Smooth muscle cell (in vitro differentiated cells): ENCODE measurements at regions not wholly inside any gene's neighbourhood (a gene's known extent, or its start where the extent isn't known, plus 50 kb on each side); places are given as distances from the start of the nearest gene placed in this dataset.

Experiments used
- DNase-seq: peaks from one replicate; lab custom pipeline; 2025; ENCODE audit not compliant: unreplicated experiment; lab: John Stamatoyannopoulos, UW
- H2AFZ ChIP-seq: fragments of 200-600 bp; sonication (generic); 2 replicates; pipeline ENCODE4 v1.6.0; 2016; ENCODE audit warnings: antibody characterized with exemption, low read depth, mild to moderate bottlenecking
- H3F3A ChIP-seq: fragments of 200-600 bp; sonication (generic); 2 replicates; pipeline ENCODE4 v1.6.0; 2017; ENCODE audit warnings: antibody characterized with exemption, low read depth
- H3K27ac ChIP-seq: fragments of 200-600 bp; sonication (generic); 2 replicates; pipeline ENCODE4 v1.5.1; 2016; ENCODE audit warnings: low read depth, mild to moderate bottlenecking
- H3K27me3 ChIP-seq: fragments of 200-600 bp; sonication (generic); 2 replicates; pipeline ENCODE4 v1.6.1; 2016; ENCODE audit warnings: low read depth, mild to moderate bottlenecking
- H3K36me3 ChIP-seq: fragments of 200-600 bp; sonication (generic); 2 replicates; pipeline ENCODE4 v1.5.1; 2016; ENCODE audit warnings: low read depth
- H3K4me1 ChIP-seq: fragments of 200-600 bp; sonication (generic); 2 replicates; pipeline ENCODE4 v1.5.1; 2016; ENCODE audit warnings: low read depth
- H3K4me2 ChIP-seq: fragments of 200-600 bp; sonication (generic); 2 replicates; pipeline ENCODE4 v1.6.0; 2016; ENCODE audit warnings: mild to moderate bottlenecking
- H3K4me3 ChIP-seq: fragments of 200-600 bp; sonication (generic); 2 replicates; pipeline ENCODE4 v1.5.1; 2016; ENCODE audit warnings: mild to moderate bottlenecking
- H3K79me2 ChIP-seq: fragments of 200-600 bp; sonication (generic); 2 replicates; pipeline ENCODE4 v1.6.0; 2016; ENCODE audit warnings: low read depth, mild to moderate bottlenecking
- H3K9ac ChIP-seq: fragments of 200-600 bp; sonication (generic); 2 replicates; pipeline ENCODE4 v1.6.0; 2016; ENCODE audit warnings: low read depth
- H3K9me3 ChIP-seq: fragments of 200-600 bp; sonication (generic); replicated peaks from 2 replicates; pipeline ENCODE4 v1.5.1; 2016; ENCODE audit warnings: low read depth
- H4K20me1 ChIP-seq: fragments of 200-600 bp; sonication (generic); 2 replicates; pipeline ENCODE4 v1.6.0; 2016; ENCODE audit warnings: low read depth
- WGBS: methylation state at CpG from one replicate; pipeline ENCODE4 v1.1.7; 2016; ENCODE audit warnings: low lambda C conversion rate; 5-methylcytosine and 5-hydroxymethylcytosine counted together
- TF ChIP-seq, protein P1 (sequence below): fragments of 200-600 bp; sonication (generic); IDR thresholded peaks from 2 replicates; pipeline ENCODE4 v1.5.1; 2017; ENCODE audit warnings: borderline replicate concordance, mild to moderate bottlenecking, antibody characterized with exemption; ENCODE audit not compliant: insufficient read depth, poor library complexity, severe bottlenecking

DNA sequence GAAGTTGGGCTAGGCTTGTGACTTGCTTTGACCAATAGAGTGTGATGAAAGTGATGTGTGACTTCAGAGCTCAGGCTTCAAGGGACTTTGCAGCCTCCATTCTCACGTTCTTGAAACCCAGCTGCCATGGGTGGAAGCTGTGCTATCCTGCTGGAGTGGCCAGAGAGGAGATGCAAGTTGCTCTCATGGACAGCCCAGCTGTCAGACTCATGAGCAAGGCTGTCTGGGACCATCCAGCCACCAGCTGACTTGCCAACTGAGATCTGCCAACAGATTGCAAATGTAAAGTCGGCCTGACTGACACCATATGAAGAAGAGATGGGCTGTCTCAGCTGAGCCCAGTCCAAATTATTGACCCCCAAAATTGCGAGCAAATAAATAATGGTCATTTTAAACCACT, 226.4 kb upstream of the CXCR4 start:
- Histone ChIP-seq H3K4me1 (no peaks in the 10 kb centered on the region), H4K20me1 (no peaks in the 10 kb centered on the region), H3K36me3 (no peaks in the 10 kb centered on the region), H3K9me3 (no peaks in the 10 kb centered on the region), H3K9ac (no peak overlapping the region), H3K4me3 (no peak overlapping the region), H3K27ac (no peak overlapping the region), H3K79me2 (no peaks in the 10 kb centered on the region), H3K4me2 (no peak overlapping the region), H3K27me3 (no peaks in the 10 kb centered on the region), H2AFZ (no peak overlapping the region), H3F3A (no peaks in the 10 kb centered on the region)
- TF ChIP-seq, protein P1, sequence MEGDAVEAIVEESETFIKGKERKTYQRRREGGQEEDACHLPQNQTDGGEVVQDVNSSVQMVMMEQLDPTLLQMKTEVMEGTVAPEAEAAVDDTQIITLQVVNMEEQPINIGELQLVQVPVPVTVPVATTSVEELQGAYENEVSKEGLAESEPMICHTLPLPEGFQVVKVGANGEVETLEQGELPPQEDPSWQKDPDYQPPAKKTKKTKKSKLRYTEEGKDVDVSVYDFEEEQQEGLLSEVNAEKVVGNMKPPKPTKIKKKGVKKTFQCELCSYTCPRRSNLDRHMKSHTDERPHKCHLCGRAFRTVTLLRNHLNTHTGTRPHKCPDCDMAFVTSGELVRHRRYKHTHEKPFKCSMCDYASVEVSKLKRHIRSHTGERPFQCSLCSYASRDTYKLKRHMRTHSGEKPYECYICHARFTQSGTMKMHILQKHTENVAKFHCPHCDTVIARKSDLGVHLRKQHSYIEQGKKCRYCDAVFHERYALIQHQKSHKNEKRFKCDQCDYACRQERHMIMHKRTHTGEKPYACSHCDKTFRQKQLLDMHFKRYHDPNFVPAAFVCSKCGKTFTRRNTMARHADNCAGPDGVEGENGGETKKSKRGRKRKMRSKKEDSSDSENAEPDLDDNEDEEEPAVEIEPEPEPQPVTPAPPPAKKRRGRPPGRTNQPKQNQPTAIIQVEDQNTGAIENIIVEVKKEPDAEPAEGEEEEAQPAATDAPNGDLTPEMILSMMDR = no peak
- DNase-seq = no peak
- 92% methylated on average over 3 of the region's 3 CpGs for WGBS

DNA sequence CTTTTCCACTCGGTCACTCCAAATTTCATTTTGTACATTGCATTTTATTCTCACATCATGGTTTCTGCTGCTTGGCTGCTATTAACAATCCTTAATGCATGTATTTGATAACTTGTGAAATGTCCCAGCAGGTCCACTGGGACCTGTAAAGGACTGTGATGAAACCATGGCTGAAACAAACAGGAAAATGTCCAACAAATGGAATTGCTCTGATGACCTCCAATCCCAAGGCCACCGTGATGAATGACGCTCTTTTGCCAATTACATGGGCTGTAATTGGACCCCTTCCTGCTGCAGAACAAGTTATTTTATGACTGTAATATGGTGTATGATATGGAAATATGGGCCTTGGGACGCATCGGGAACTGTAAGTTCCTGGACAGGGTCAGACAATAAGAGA, 224.2 kb upstream of the CXCR4 start:
- WGBS = 93% methylated on average over 5 of the region's 5 CpGs
- H3K79me2 ChIP-seq = no peaks in the 10 kb centered on the region

DNA sequence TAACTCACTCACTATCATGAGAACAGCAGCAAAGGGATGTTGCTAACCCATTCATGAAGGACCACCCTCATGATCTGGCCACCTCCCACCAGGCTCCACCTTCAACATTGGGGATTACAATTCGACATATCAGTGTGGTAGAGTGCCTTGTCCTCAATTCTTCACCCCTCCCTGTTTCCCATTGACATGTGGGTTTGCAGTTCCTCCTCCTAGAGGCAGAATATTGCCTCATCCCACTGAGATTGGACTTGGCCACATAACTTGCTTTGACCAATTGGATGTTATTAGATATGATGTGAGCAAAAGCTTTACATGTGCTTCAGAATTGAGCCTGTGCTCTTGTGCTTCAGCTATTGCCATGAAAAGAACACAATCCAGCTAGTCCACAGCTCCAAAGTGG, 217.0 kb upstream of the CXCR4 start:
- no peak overlapping the region for H3K4me2 ChIP-seq
- no peak for DNase-seq
- H3K36me3 ChIP-seq = no peaks in the 10 kb centered on the region
- H3K9me3 ChIP-seq = no peaks in the 10 kb centered on the region
- no peak overlapping the region for H2AFZ ChIP-seq
- 85% methylated on average over 1 of the region's 1 CpG for WGBS
- no peak overlapping the region for H3K4me3 ChIP-seq
- H3K4me1 ChIP-seq = no peaks in the 10 kb centered on the region
- no peaks in the 10 kb centered on the region for H4K20me1 ChIP-seq
- TF ChIP-seq, protein P1 = no peak
- peaks cover 5% of the 10 kb centered on the region for H3K27me3 ChIP-seq
- H3K27ac ChIP-seq = no peak overlapping the region
- no peaks in the 10 kb centered on the region for H3K79me2 ChIP-seq
- H3K9ac ChIP-seq = no peak overlapping the region
- H3F3A ChIP-seq = no peaks in the 10 kb centered on the region

More for the DNA sequence above, 224.2 kb upstream of the CXCR4 start:
- no peaks in the 10 kb centered on the region for H3K4me1 ChIP-seq
- H3K27ac ChIP-seq = no peak overlapping the region
- no peaks in the 10 kb centered on the region for H3F3A ChIP-seq
- DNase-seq = no peak
- H2AFZ ChIP-seq = no peak overlapping the region
- H3K9me3 ChIP-seq = no peaks in the 10 kb centered on the region
- no peak overlapping the region for H3K4me3 ChIP-seq
- no peak overlapping the region for H3K4me2 ChIP-seq
- no peaks in the 10 kb centered on the region for H4K20me1 ChIP-seq
- TF ChIP-seq, protein P1 = no peak
- H3K27me3 ChIP-seq = no peaks in the 10 kb centered on the region
- H3K36me3 ChIP-seq = no peaks in the 10 kb centered on the region
- no peak overlapping the region for H3K9ac ChIP-seq

DNA sequence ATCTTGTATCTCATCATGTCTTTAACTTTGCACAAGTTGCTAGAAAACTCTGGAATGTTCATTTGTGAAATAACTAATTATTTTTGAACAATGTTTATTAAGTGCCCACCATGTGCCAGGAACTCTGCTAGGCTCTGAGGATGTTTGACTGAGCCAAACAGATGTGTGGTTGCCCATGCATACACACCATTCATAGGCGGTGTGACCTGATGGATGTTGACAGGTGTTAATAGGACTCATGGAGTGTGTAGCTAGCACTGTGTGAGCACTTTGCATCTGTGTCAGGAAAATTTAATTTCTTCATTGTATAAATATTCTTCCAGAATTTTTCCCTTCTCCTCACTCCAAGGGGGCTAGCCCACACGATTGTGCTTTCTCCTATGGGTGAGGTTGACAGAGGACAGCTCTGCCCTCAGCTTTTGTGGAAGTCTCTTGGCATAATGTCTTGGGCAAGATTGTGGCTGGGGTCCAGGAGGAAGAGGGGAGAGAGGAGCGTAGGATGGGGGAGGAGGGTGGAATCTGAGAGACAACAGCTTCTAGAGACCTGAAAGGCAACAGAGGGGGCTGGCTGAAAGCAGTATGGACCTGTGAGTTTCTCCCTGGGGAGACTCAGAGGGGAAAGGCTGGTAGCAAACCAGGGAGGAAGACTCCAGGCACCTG, 214.6 kb upstream of the CXCR4 start:
- Histone ChIP-seq H3K27ac (no peak overlapping the region), H3K27me3 (peaks cover 5% of the 10 kb centered on the region), H3K4me3 (no peak overlapping the region), H3K4me2 (no peak overlapping the region), H3K9ac (no peak overlapping the region), H3F3A (peaks cover 4% of the 10 kb centered on the region), H3K9me3 (no peaks in the 10 kb centered on the region), H3K79me2 (no peaks in the 10 kb centered on the region), H2AFZ (no peak overlapping the region), H3K4me1 (peaks cover 4% of the 10 kb centered on the region), H4K20me1 (no peaks in the 10 kb centered on the region), H3K36me3 (no peaks in the 10 kb centered on the region)
- TF ChIP-seq, protein P1 = no peak
- 81% methylated on average over 3 of the region's 3 CpGs for WGBS
- no peak for DNase-seq
